H54 (cell line): ENCODE measurements at regions not wholly inside any gene's neighbourhood (a gene's known extent, or its start where the extent isn't known, plus 50 kb on each side); places are given as distances from the start of the nearest gene placed in this dataset.

Source experiments
- DNase-seq: peaks from one replicate; pipeline ENCODE4 v3.0.0; 2011; ENCODE audit warnings: low spot score, mixed read lengths; ENCODE audit not compliant: insufficient read length
- FAIRE-seq: peaks from 3 replicates; lab custom pipeline; 2011; peaks lifted over from hg19 to GRCh38; lab: Jason Lieb, UNC
- POLR2A ChIP-seq: IDR thresholded peaks from 2 replicates; pipeline ENCODE4 v1.6.1; 2011; ENCODE audit warnings: low read depth, mild to moderate bottlenecking, low read length

DNA sequence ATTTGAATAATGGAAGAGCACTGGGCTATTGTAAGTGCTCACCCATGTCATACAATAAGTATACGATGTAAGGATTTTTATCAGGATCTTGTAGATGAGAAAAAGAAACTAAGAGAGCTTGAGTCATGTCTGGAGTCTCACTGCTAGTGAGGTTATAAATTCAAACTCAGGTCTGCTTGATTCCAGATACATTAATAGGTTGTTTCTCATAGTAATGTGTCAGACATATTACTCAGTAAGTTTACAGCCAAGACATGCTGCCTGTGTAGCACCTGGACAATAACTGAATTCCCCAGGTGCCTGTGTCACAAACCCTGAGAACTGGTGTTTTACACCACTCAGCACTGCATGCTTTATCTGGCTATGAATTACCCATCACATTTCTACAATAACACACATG lies 216.9 kb upstream of the LRP1B start:
- FAIRE-seq: peak; percentile 6

DNA sequence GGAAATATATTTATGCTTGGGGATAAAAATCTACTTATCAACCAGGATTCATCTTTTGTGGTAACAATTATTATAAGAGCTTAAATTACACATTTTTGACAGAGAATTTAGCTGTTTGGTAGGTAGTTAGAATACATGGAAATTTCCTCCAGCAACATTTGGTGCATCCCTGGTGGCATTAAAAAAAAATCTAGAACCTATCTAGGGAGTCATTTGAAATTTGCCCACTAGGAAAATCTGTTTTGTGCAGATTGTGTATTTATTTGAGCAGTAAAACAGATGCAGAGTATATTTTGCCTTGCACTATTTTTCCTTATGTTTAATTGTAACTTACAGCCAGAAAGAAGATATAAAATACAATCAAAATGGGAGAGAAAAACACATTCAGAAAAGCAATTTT lies 208.4 kb upstream of the LRP1B start:
- no peak for FAIRE-seq
- no peak for TF ChIP-seq POLR2A
- DNase-seq: no peak

More for the DNA sequence above, 216.9 kb upstream of the LRP1B start:
- DNase-seq: no peak
- TF ChIP-seq POLR2A: no peak

DNA sequence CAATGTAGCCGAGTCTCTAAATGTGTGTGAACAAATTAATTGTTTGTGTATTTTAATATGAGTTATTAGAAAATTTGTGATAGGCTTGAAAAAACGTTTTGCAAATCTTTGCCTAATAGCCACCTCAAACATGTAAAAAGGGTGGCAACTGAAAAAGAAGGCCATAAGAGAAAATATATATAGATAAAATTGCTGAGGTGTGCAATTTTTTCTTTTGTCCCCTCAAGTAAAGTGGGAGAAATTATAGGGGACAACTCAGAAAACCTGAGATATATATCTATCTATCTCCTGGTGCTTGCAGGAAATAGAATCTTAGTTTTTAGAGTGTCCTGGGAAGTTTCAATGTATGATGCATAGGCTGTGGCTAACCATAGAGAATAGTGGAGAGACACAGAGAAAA lies 201.4 kb upstream of the LRP1B start:
- DNase-seq (no peak), FAIRE-seq (no peak)
- no peak for TF ChIP-seq POLR2A

DNA sequence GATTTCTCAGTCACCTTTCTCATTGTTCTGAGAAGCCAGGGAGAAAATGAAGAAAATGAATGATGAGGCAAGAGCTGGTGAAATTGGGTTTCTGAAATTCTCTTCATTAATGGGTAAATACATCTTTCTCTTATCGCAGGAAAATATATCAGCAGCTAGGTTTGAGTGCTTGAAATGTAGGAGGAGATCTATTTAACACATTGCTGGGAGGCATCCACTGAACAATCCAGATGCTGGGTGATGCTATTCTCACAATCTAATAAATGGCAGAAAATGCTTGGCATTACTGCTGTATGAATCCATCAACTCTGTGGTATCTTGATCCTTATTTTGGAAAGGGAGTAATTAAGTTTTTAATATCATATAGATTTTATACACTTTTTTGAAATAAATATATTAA lies 199.6 kb upstream of the LRP1B start:
- TF ChIP-seq POLR2A: no peak
- FAIRE-seq (no peak), DNase-seq (no peak)

DNA sequence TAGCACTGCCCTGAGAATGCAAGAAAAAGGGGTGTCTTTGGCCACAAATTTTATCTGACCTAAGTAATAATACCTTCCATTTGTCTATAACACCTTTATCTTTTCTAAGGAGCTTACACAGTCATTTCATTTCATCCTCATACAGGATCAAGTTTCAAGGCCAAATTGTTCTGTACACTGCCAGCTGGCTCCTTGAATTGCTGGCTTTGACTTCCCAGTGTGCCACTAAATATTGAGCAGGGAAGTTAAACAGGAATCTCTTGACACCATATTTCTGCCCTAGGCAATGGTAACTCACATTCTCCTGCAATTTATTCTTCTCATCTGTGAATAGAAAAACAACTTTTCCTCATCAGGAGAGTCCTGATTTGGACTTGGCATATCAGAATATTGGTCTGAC lies 195.1 kb upstream of the LRP1B start:
- TF ChIP-seq POLR2A: no peak
- DNase-seq (no peak), FAIRE-seq (no peak)

DNA sequence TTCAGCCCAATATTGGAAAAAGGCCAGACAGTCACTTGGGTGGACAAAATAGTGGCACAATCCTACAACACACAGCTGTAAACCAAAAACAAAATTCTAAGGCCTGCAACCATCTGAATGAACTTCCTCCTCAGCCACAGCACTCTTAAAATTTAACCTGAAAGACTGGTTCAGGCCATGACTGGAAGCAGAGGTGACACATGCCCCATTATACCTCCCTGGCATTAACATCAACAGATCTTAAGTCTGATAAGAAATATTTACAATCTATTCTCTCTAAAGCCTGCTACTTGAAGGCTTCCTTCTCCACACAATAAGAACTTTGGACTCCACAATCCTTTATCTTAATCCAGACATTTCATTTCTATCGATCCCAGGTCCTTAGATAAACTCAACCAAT lies 192.4 kb upstream of the LRP1B start:
- no peak for FAIRE-seq
- no peak for TF ChIP-seq POLR2A
- DNase-seq: no peak

DNA sequence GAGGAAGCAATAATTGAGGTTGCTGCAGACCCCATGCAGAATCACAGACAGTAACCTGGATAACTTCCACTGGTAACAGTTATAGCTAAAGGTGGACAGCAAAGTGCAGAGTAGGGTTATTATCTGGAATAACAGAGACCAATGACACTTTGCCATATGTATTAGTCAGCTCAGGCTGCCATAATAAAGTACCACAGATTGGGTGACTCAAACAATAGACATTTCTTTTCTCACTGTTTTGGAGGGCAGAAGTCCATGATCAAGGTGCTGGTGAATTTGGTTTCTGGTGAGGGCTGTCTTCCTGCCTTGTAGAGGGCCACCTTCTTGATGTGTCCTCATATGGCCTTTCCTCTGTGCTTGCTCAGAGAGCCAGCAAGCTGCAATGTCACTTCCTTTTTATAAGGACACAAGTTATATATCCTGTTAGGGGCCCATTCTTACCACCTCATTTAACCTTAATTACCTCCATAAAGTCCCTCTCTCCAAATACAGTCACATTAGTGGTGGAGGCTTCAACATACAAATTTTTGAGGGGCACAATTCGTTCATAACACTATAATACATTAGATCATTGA lies 191.0 kb upstream of the LRP1B start:
- peak; percentile 88 for FAIRE-seq
- no peak for TF ChIP-seq POLR2A
- DNase-seq: peak; percentile 1

DNA sequence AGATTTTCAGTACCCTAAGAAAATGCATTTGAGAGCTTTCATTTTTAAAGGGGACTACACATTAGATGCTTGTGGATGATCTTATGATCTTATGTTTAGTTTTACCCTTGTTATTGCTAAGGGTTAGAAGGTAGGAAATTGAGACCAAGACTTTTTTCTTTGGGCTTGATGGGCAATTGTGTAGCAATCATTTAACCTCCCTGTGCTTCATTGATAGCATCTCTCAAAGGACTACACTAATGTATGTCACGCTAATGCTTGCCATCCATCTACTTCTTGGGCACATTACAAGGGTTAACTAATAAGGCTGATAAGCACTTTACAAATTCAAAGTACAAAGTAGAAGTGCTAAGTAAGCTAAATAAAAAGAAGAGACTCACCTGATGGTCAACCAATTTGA lies 189.3 kb upstream of the LRP1B start:
- FAIRE-seq (no peak), DNase-seq (no peak)
- no peak for TF ChIP-seq POLR2A

DNA sequence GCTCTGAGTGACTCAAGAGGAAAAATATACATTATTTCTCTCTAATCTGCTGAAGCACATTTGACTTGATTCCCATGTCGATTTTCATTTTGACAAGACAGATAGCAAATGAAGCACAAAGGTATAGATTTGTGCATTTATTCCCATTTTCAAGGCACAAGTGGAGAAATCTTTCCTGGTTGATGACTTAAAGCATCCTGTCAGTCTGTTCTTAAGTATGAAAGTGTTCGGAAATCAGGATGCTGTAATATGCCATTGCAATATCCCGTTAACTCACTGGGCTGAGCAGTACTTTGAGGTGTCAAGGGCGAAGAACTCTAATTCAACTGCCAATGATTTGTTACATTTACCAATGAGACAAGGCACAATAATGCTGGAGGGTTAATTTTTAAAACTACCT lies 185.2 kb upstream of the LRP1B start:
- FAIRE-seq (no peak), DNase-seq (no peak)
- TF ChIP-seq POLR2A: no peak

DNA sequence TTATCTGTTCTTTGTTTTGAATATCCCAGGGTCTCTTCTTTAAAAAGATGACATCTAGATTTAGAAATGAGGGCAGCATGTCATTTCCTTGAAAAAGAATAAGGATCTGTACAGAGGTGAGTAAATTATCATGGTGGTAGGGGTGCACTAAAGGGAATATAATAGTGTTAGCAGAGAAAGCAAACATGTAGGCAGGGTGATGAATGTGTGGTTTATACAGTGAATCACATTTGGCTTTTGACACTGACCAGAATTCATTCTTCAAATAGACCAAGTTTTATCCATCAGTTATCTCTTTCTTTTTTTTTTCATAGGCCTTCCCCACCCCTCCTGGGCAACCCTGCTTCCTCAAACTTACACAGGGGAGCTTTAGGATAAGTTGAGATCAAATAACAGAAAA lies 184.5 kb upstream of the LRP1B start:
- DNase-seq: no peak
- TF ChIP-seq POLR2A: no peak
- FAIRE-seq: no peak

DNA sequence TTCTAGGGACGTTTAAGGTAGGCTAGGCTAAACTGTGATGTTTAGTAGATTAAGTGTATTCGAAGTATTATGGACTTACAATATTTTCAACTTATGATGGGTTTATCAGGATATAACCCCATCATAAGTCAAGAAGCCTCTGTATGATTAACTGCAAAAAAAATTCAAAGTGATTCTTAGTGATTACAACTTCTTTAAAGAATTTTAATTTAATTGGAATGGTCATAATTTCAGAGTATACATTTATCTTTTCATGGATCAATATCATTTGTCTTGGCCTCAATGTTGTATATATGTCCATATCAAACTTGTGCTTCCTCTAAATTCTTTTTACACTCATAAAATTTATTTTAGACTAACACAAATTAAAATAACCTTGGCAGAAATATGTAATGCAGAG lies 183.3 kb upstream of the LRP1B start:
- no peak for FAIRE-seq
- DNase-seq: no peak
- no peak for TF ChIP-seq POLR2A

DNA sequence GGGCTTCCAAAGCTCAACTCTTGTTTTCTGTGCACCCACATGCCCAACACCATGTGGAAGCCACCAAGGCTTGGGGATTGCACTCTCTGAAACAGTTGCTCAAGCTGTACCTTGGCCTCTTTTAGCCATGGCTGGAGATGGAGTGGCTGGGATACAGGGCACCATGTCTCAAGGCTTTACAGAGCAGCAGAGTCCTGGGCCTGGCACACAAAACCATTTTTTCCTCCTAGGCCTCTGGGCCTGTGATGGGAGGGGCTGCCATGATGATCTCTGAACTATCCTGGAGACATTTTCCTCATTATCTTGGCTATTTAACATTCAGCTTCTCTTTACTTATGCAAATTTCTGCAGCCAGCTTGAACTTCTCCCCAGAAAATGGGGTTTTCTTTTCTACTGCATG lies 179.7 kb upstream of the LRP1B start:
- FAIRE-seq (no peak), DNase-seq (no peak)
- no peak for TF ChIP-seq POLR2A

DNA sequence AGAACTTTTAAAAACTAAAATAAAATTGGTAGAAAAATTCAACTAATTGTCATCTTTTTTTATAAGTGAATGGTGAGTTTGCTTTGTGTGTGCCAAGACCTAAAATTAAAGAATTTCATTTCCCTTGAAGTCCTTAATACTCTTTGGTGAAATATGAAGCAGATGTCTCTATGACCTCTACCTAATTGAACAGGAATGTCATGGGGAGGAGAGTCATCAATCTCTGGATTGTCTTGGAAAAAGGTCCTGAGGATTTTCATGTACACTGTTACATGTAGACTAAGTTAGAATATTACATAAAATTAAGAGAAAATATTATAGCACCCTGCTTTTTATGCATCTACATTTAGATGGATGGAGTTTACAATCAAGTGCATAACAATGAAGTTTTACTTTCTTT lies 177.9 kb upstream of the LRP1B start:
- FAIRE-seq: no peak
- no peak for TF ChIP-seq POLR2A
- DNase-seq: no peak

DNA sequence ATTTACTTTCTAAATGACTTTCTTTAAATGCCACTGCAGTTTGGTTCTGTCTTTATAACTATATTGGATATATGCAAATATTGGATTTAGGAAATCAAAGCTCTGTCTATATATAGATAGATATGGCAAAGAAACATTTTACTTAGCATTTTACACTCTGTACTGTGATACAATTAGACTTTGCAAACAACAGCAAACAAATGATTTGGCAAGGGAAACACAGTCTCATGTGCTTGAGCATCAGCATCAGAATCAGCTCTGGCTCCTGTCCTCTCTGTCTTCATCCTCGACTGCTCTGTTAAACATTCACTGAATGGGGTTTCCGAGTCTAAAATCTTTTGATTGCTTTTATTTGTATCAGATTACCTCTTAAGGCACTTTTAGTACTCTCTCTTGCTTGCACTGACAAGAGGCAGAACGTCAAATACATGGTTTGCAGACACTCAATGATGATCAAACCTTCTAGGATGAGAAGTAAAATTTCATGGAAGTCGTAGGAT lies 176.8 kb upstream of the LRP1B start:
- FAIRE-seq (no peak), DNase-seq (no peak)
- TF ChIP-seq POLR2A: no peak

DNA sequence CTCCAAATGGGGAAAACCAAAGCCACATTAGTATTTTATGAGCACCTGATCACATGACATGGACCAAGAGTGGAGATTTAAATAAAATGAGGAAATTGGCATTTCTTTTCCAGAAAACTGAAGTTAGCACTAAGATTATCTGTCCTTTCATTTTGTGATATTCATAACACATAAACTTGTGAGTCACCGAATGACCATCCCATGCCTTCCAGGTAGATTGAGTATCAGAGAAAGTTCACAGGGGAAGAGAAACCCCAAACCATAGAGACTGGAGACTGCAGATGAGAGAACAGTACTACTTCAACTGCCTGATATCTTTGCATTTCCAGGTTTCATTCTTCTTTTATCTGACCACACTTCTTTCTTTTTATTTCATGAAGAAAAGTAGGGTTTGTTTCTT lies 176.3 kb upstream of the LRP1B start:
- no peak for FAIRE-seq
- no peak for DNase-seq
- TF ChIP-seq POLR2A: no peak
